ENCODE measurements at regions not wholly inside any gene's neighbourhood (a gene's known extent, or its start where the extent isn't known, plus 50 kb on each side); places are given as distances from the start of the nearest gene placed in this dataset.

- TF ChIP-seq CTCF (conservative IDR thresholded peaks at IDR 0.05; ENCODE audit: low read length) (no peak), EZH2phosphoT487 (IDR thresholded peaks at IDR 0.05; ENCODE audit: borderline replicate concordance) (no peak)
Measured at GRCh38 chr12:75759842-75760572, 248.6 kb upstream of the KRR1 start.

Measured in Loucy (cell line).